K562 (cell line): ENCODE measurements at regions not wholly inside any gene's neighbourhood (a gene's known extent, or its start where the extent isn't known, plus 50 kb on each side); places are given as distances from the start of the nearest gene placed in this dataset.

Experiments
- ARHGAP35 ChIP-seq: fragments of 450-650 bp; IDR thresholded peaks from 2 replicates; pipeline ENCODE4 v1.6.1; 2018; ENCODE audit not compliant: partially characterized antibody
- ARID1B ChIP-seq: fragments of 450-650 bp; IDR thresholded peaks from 2 replicates; pipeline ENCODE4 v1.6.1; 2016; ENCODE audit warnings: antibody characterized with exemption, mild to moderate bottlenecking, inconsistent platforms
- CBX3 ChIP-seq, 2 experiments: IDR thresholded peaks; 1 replicate in 1 of 2; 2 replicates in 1 of 2; pipeline ENCODE4 v1.6.1; 2012; ENCODE audit warnings: inconsistent platforms in 2 of 2, low read length in 2 of 2, borderline replicate concordance in 1 of 2, control low read depth in 1 of 2
- JUNB ChIP-seq: fragments of 450-650 bp; formaldehyde crosslinking; conservative IDR thresholded peaks from 2 replicates; pipeline ENCODE4 v1.4.0; 2020; ENCODE audit warnings: mild to moderate bottlenecking
- KDM5B ChIP-seq: fragments of 200-600 bp; sonication (generic); IDR thresholded peaks from 2 replicates; pipeline ENCODE4 v1.6.1; 2012; ENCODE audit warnings: low read depth, mild to moderate bottlenecking, moderate library complexity, low read length, control low read depth, inconsistent platforms; ENCODE audit not compliant: insufficient replicate concordance
- KLF1 ChIP-seq: fragments of 450-650 bp; IDR thresholded peaks from 2 replicates; pipeline ENCODE4 v1.6.1; 2016; ENCODE audit warnings: missing genetic modification characterization, missing compliant biosample characterization
- MAFF ChIP-seq: IDR thresholded peaks from 2 replicates; pipeline ENCODE4 v1.6.1; 2012; ENCODE audit warnings: low read length, improper control_type of control experiment
- MAFK ChIP-seq: IDR thresholded peaks from 2 replicates; pipeline ENCODE4 v1.6.1; 2011; ENCODE audit warnings: low read length, improper control_type of control experiment
- MTA2 ChIP-seq: fragments of 450-650 bp; IDR thresholded peaks from 2 replicates; pipeline ENCODE4 v1.6.1; 2016; ENCODE audit warnings: low read depth
- PHF8 ChIP-seq: fragments of 200-600 bp; sonication (generic); IDR thresholded peaks from 2 replicates; pipeline ENCODE4 v1.6.1; 2012; ENCODE audit warnings: mixed run types, mild to moderate bottlenecking, inconsistent platforms, low read length, moderate library complexity, borderline replicate concordance
- PHTF2 ChIP-seq: fragments of 250-450 bp; sonication (Bioruptor Pico); IDR thresholded peaks from 2 replicates; pipeline ENCODE4 v1.5.0; 2021; ENCODE audit warnings: mild to moderate bottlenecking
- POLR3G ChIP-seq: IDR thresholded peaks from 2 replicates; pipeline ENCODE4 v1.6.1; 2011; ENCODE audit not compliant: insufficient read length, insufficient replicate concordance; ENCODE audit errors: extremely low read depth
- RREB1 ChIP-seq: fragments of 250-450 bp; sonication (Bioruptor Pico); IDR thresholded peaks from 2 replicates; pipeline ENCODE4 v1.4.0; 2020
- RUNX1 ChIP-seq: sonication (generic); IDR thresholded peaks from 2 replicates; pipeline ENCODE4 v1.6.1; 2016; ENCODE audit warnings: antibody characterized with exemption, low read depth
- SMARCB1 ChIP-seq: IDR thresholded peaks from 2 replicates; pipeline ENCODE4 v1.6.1; 2011; ENCODE audit warnings: improper control_type of control experiment, low read depth; ENCODE audit not compliant: insufficient read length
- ZNF217 ChIP-seq: sonication (generic); formaldehyde crosslinking; IDR thresholded peaks from 2 replicates; pipeline ENCODE4 v1.8.0; 2022; ENCODE audit warnings: mild to moderate bottlenecking, missing genetic modification reagents
- ZNF431 ChIP-seq: sonication (generic); formaldehyde crosslinking; IDR thresholded peaks from 2 replicates; pipeline ENCODE4 v1.8.0; 2022; ENCODE audit warnings: mild to moderate bottlenecking, missing genetic modification reagents
- ZNF561 ChIP-seq: fragments of 450-650 bp; formaldehyde crosslinking; conservative IDR thresholded peaks from 2 replicates; pipeline ENCODE4 v1.4.0; 2020; ENCODE audit warnings: mild to moderate bottlenecking, moderate library complexity
- ZNF764 ChIP-seq: fragments of 250-450 bp; sonication (Bioruptor Pico); IDR thresholded peaks from 2 replicates; pipeline ENCODE4 v1.4.0; 2020; ENCODE audit warnings: low read depth, mild to moderate bottlenecking, moderate library complexity
- TF ChIP-seq, protein P1 (sequence below): sonication (generic); formaldehyde crosslinking; IDR thresholded peaks from 2 replicates; pipeline ENCODE4 v1.8.0; 2022; ENCODE audit warnings: mild to moderate bottlenecking, missing genetic modification reagents, borderline replicate concordance
- TF ChIP-seq, protein P2 (sequence below): fragments of 250-450 bp; sonication (Bioruptor Pico); IDR thresholded peaks from 2 replicates; pipeline ENCODE4 v1.8.0; 2022; ENCODE audit warnings: inconsistent platforms

DNA sequence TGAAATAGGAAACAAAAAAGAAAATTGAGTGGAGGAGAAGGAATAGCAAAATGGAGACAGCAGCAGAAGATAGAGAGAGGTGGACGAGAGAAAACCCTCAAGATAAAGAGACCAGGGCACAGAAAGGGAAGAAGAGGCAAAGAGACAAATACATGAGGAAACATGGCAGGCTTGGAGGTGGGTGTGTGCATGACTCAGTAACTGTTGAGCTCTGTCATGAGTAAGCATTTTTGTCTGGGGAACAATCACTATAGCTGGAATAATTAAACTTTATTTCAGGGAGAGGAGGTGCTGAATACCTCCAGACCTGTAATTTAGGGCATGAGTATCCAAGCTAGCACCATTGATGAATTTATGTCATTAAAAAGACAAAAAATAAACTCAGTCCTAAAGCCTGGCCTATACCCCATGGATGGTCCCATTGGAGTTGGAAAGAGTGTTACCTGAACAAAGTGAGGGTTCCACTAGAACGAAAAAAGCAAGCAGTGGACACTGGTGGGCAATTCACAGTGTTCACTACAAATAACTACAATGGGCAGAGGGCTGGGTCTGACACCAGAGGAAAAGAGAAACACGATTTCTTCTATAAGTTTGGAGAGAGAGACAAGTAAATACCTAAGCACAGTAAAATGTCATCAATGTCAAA, 145.5 kb downstream of the ADCYAP1 start (continued):
- TF ChIP-seq KLF1 (tag): 0 out of 2 replicates have a peak, but pooled peaks have one; percentile 15
- no peak for TF ChIP-seq ZNF764
- no peak for TF ChIP-seq SMARCB1
- no peak for TF ChIP-seq ZNF431 (CRISPR knock-in tag)
- TF ChIP-seq ZNF217 (CRISPR knock-in tag): no peak
- 0 out of 3 replicates have a peak, but pooled peaks of 1 of the 2 experiments have one; percentile 47 for TF ChIP-seq CBX3 (IDR thresholded peaks at IDR 0.05; ENCODE audit: borderline replicate concordance in 1 of 2, low read length in 2 of 2)
- TF ChIP-seq JUNB (CRISPR knock-in tag): no peak
- TF ChIP-seq ARID1B: peak; percentile 86
- TF ChIP-seq, protein P1, sequence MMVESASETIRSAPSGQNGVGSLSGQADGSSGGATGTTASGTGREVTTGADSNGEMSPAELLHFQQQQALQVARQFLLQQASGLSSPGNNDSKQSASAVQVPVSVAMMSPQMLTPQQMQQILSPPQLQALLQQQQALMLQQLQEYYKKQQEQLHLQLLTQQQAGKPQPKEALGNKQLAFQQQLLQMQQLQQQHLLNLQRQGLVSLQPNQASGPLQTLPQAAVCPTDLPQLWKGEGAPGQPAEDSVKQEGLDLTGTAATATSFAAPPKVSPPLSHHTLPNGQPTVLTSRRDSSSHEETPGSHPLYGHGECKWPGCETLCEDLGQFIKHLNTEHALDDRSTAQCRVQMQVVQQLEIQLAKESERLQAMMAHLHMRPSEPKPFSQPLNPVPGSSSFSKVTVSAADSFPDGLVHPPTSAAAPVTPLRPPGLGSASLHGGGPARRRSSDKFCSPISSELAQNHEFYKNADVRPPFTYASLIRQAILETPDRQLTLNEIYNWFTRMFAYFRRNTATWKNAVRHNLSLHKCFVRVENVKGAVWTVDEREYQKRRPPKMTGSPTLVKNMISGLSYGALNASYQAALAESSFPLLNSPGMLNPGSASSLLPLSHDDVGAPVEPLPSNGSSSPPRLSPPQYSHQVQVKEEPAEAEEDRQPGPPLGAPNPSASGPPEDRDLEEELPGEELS (CRISPR knock-in tag): no peak
- TF ChIP-seq ZNF561 (CRISPR knock-in tag): no peak
- TF ChIP-seq, protein P2, sequence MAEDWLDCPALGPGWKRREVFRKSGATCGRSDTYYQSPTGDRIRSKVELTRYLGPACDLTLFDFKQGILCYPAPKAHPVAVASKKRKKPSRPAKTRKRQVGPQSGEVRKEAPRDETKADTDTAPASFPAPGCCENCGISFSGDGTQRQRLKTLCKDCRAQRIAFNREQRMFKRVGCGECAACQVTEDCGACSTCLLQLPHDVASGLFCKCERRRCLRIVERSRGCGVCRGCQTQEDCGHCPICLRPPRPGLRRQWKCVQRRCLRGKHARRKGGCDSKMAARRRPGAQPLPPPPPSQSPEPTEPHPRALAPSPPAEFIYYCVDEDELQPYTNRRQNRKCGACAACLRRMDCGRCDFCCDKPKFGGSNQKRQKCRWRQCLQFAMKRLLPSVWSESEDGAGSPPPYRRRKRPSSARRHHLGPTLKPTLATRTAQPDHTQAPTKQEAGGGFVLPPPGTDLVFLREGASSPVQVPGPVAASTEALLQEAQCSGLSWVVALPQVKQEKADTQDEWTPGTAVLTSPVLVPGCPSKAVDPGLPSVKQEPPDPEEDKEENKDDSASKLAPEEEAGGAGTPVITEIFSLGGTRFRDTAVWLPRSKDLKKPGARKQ: no peak
- no peak for TF ChIP-seq PHF8
- TF ChIP-seq POLR3G: no peak
- TF ChIP-seq PHTF2: no peak
- TF ChIP-seq RREB1: no peak
- no peak for TF ChIP-seq KDM5B
- TF ChIP-seq MTA2: peak; percentile 5; the same call in 1 of the 2 replicates
- TF ChIP-seq ARHGAP35: no peak
- peak; percentile 97 for TF ChIP-seq MAFF
- TF ChIP-seq MAFK: peak; percentile 96
- no peak for TF ChIP-seq RUNX1
